KOPT-K1 (cell line): ENCODE measurements at regions not wholly inside any gene's neighbourhood (a gene's known extent, or its start where the extent isn't known, plus 50 kb on each side); places are given as distances from the start of the nearest gene placed in this dataset.
A peak's percentile ranks its signal among the peaks of the same experiment; 100 is the strongest.

Experiments used
- H3K27ac ChIP-seq: fragments of 200-600 bp; sonication (generic); 2 replicates; pipeline ENCODE4 v1.5.1; 2016; ENCODE audit warnings: antibody characterized with exemption, mild to moderate bottlenecking, low read depth, low read length; ENCODE audit not compliant: poor library complexity, severe bottlenecking
- H3K36me3 ChIP-seq: fragments of 200-600 bp; sonication (generic); 2 replicates; pipeline ENCODE4 v1.5.1; 2017; ENCODE audit warnings: antibody characterized with exemption, mild to moderate bottlenecking, low read length, moderate library complexity; ENCODE audit not compliant: insufficient read depth
- H3K9me3 ChIP-seq: fragments of 200-600 bp; sonication (generic); 2 replicates; pipeline ENCODE4 v1.5.1; 2017; ENCODE audit warnings: antibody characterized with exemption, low read length, mild to moderate bottlenecking; ENCODE audit not compliant: insufficient read depth, poor library complexity, severe bottlenecking

DNA sequence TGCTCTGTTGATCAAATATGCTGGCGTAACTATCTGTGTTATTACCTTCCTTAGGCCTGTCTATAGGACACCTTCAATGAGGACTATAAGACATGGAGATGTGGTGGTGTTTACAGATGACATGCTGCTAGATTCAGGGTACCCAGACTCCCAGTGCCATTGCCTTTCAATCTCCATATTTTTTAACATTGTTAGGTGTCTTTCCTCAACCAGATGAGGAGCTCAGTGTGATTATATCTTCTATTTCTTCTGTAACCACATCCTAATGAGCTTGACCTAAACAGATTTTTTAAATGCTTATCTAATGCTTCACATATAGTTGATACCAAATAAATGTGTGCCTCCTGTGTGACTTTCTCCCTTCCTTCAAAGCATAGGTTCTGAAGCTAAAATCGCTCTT lies 730.1 kb upstream of the NR2F2 start:
- no peaks in the 10 kb centered on the region for H3K36me3 ChIP-seq
- H3K9me3 ChIP-seq = no peaks in the 10 kb centered on the region
- no peak overlapping the region for H3K27ac ChIP-seq

DNA sequence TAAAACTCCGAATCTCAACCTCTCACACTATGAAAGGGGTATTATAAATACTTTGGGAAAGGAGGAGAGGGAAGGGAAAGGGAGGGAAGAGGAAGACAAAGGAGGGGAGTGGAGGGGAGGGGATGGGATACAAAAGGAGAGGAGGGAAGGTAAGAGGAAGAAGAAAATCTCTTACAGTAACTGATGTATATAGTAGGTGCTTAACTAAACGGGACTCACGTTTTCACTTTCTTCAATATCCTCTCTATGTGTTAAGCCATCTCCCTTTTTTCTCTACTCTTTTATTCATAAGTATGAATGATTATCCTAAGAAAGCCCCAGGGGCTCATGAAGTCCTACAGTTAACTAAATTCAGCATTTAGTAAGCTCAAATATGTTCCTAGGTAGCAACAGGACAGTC lies 729.6 kb upstream of the NR2F2 start:
- Histone ChIP-seq H3K9me3 (no peaks in the 10 kb centered on the region), H3K36me3 (no peaks in the 10 kb centered on the region), H3K27ac (no peak overlapping the region)

DNA sequence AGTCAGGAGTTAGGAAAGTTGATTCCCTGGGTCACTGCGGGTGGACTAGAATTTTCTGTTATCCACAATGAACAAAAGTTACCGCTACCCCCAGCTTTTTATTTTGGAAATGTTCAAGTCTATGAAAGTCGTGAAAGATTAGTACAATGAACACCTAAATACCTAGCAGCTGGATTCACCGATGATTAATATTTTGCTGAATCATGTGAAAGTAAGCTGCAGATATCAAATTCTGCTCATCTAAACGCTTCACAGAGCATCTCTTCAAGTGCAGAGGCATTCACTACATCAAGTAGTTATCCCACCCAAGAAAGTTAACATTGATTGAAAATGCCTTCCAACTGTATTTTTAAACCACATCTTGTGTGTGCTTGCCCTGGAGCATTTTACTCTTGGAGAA lies 729.0 kb upstream of the NR2F2 start:
- Histone ChIP-seq H3K36me3 (no peaks in the 10 kb centered on the region), H3K27ac (no peak overlapping the region), H3K9me3 (no peaks in the 10 kb centered on the region)

DNA sequence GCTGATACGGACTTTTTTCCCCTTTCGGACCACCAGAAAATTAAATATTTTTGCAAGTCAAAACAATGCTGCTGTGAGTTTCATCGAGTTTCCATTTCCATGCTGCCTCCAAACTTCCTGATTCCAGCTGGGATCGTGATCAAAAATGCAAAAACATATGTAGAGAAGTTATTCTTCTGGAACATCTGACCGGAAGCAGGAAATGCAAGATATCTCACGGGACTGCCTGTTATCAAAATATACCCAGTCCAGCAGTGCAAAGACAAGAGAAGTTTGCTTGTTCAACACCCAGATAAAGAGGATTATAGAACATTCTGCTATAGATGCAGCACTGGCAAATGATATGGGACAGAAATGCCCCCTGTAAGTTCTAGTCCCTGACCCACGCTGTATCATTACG lies 726.7 kb upstream of the NR2F2 start:
- Histone ChIP-seq H3K9me3 (no peaks in the 10 kb centered on the region), H3K27ac (no peak overlapping the region), H3K36me3 (no peaks in the 10 kb centered on the region)

DNA sequence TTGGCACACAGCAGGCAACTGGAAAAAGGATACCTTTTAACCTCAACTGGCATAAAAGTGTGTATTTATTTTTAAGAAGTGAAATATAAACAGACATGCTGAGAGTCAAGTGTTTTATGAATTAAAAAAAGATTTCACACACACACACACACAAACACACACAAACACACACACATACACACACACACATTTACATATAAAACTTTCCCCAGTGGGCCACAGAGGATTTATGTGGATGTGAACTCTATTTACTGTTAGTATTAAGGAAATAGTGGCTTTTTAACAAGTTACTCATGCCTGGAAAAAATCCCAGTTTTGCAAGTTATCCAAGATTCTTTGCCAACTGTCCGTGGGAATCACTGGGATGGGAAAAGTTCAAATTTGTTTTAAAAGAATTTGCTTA lies 725.9 kb upstream of the NR2F2 start:
- H3K36me3 ChIP-seq = no peaks in the 10 kb centered on the region
- no peak overlapping the region for H3K27ac ChIP-seq
- no peaks in the 10 kb centered on the region for H3K9me3 ChIP-seq

DNA sequence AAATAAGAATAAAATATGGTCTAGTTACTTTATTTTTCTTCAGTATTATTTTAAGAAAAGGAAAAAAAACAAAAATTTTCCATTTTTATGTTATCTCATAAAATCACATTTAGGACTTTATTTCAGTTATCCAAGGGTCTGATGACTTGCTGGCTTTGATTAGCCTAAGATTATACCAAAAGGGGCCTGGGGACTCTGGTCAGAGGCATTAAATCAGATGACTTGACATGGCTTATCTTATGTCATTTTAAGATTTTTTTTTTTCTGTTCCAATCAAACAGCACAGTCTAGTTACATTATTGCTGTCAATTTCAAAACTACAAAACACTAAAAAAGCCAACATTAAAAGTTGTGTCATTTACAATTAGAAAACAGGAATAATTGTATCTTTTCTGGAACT lies 725.4 kb upstream of the NR2F2 start:
- no peaks in the 10 kb centered on the region for H3K9me3 ChIP-seq
- H3K27ac ChIP-seq = no peak overlapping the region
- no peaks in the 10 kb centered on the region for H3K36me3 ChIP-seq

DNA sequence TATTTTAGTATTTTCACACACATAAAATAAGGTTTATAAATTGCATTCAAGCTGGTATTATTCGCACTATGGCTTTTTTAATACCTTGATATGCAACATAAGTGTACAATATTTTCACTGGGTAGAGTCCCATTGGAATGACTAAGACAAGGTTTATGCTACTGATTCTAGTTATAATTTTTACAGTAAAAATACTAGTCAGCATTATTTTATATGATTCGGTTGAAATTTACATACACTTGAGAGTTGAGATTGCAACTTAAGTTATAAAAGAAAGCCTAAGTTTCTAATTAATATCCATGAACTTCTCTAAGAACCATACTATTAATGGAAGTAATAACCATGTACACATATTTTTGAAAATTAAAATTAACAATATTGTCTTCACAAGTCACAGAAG lies 723.9 kb upstream of the NR2F2 start:
- Histone ChIP-seq H3K9me3 (no peaks in the 10 kb centered on the region), H3K36me3 (no peaks in the 10 kb centered on the region), H3K27ac (no peak overlapping the region)

DNA sequence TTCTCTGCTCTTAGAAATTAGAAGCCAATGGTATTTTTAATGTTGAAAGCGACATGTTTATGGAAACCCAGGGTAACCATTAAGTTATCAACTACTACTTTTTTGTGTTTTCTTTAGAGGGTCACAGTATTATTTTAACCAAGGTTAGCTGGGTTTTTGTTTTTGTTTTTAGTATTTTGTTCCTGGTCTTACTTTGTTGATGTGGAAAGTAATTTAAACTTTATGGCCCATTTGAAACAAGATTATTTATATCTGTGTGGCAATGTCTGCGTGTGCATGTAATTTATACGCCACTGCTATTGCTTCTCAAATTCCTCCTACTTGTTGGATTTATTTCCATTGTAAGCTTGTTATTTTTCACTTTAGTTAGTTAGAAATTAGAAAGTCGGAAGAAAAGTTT lies 722.1 kb upstream of the NR2F2 start:
- no peak overlapping the region for H3K27ac ChIP-seq

DNA sequence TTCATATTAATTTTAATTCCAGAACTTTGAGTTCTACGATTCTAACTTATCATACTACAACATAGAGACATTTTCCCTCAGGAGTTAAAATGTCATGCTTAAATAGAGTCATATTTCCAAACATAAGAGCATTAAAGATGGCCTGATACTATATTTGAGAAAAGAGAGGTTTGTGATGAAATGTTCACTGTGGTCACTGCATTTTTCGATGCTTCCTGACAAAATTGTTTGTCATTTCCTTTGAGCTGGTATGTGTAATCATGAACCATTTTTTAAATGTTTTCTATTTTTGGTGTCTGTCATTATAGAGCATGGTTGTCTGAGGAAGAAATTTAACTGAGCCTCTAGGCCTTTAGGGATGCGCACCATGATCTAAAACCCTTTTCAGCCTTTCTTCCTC lies 721.4 kb upstream of the NR2F2 start:
- Histone ChIP-seq H3K36me3 (no peaks in the 10 kb centered on the region), H3K9me3 (no peaks in the 10 kb centered on the region), H3K27ac (no peak overlapping the region)

More for the DNA sequence above, 722.1 kb upstream of the NR2F2 start:
- Histone ChIP-seq H3K36me3 (no peaks in the 10 kb centered on the region), H3K9me3 (no peaks in the 10 kb centered on the region)

DNA sequence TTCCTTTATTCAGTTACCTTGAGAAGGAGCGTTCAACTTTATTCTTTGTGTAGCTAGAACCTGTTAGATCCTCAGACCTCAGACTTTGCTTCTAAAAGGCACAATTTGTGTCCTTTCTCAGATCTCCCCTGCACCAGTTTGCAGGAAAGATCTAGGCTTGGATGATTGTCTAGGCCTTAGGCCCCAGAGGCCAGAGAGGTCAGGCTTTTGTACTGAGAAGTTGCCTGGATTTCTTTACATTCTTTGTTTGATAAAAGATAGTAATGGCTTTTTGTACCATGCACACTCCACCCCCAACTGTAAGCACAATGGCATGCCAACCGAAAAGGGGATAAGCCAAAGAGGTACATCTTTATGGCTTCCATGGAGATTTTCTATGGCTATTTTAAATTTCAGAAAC lies 719.6 kb upstream of the NR2F2 start:
- Histone ChIP-seq H3K9me3 (no peaks in the 10 kb centered on the region), H3K27ac (no peak overlapping the region), H3K36me3 (no peaks in the 10 kb centered on the region)

DNA sequence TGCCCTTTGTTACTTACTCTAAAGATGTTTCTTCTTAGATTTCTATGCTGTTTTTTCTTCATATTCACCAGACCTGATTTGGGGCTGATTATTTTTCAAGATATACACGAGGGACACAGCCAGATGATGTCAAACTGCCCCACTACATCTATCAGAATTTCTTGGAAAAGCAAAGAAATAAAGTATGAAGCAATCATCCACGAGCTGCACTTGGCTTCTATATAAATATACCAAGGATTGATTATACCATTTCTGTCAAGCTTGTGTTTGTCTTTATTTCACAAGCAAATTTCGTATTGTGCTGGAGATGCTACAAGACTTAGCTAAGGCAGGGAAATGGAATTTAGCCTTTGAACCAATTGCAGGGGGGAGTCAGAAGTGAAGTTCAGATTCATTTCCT lies 715.1 kb upstream of the NR2F2 start:
- no peak overlapping the region for H3K27ac ChIP-seq
- H3K9me3 ChIP-seq = no peaks in the 10 kb centered on the region
- H3K36me3 ChIP-seq = no peaks in the 10 kb centered on the region

DNA sequence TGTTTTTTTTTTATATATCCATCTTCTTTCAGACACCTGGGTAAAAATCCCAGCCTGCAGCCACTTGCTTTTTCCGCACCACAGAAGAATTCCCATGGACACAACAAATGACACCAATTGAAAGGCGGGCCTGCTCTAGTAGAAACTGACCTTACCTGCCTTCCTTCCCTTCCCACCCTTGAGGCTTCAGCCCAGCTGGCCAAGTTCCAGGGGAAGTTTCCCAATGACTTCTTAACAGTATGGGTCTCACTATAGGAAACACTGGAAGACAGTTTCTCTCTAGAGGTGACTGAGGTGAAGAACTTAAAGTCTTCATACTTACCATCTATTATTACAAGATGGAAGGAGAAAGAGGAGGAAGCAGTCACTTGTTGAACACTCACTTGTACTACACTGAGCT lies 714.2 kb upstream of the NR2F2 start:
- no peak overlapping the region for H3K27ac ChIP-seq
- H3K9me3 ChIP-seq = no peaks in the 10 kb centered on the region
- H3K36me3 ChIP-seq = no peaks in the 10 kb centered on the region

DNA sequence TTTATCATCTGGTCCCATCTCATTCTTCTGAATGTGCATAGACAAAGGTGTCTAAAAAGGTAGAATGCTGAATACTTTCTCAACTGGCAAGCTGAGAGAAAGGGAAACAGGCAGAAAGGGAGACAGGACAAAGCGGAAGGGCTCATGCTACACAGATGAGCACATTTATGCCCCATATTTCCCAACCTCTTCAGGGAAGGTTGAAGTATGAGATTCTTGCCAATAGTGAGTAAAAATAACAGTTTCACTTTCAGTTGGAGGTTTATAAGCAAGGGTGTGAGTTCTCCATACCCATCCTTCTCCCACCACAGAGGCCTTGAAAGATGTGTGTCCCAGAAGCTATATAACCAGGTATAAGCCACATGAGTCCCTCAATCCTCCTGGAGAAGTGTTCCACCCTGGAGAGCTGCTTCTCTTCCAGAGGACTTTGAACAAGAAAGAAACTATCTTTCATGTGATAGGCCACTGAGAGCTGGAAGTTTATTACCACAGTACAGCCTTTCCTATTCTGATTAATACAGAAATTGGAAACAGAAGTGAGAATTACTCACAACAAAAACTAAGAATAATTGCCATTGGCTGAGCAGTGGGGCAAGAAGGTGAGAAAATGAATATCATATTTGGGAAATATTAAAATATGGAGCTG lies 709.4 kb upstream of the NR2F2 start:
- Histone ChIP-seq H3K27ac (peak overlapping the region; percentile 44), H3K36me3 (no peaks in the 10 kb centered on the region), H3K9me3 (no peaks in the 10 kb centered on the region)

DNA sequence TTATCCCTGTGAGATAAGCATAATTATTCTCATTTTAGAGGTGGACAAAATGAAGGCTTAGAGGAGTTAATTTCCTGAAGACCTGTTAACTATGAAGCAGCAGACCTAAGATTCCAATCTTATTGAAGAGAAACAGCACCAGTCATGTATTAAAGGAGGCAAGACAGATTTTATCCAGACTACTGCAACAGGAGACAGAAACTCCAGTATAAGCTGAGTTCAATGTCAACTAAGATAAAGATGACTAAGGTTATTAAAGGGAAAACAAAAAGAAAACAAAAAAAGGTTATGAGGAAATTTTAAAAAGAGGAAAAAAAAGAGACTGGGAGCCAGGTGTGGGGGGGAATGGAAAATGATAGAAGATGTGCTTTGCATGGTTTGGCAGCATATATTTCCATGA lies 707.7 kb upstream of the NR2F2 start:
- H3K9me3 ChIP-seq = no peaks in the 10 kb centered on the region
- H3K27ac ChIP-seq = no peak overlapping the region

DNA sequence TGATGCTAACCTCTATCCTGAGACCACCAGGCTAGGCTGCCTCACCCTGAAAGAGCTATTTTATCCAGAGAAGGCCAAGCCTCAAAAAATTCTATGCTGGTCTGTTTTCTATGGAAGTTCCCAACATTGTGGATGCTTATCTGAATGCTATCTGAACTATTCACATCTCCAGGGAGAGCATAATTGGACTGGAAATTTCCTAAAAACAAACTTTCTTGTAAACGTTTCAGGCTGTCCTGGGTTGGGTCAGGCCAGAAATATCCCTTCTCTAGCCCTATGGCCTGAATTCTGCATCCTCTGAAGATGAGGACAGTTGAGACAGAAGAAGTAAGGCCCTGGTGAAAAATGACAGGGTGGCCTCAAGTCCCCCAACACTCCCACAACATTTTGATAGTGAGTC lies 706.4 kb upstream of the NR2F2 start:
- no peaks in the 10 kb centered on the region for H3K36me3 ChIP-seq
- no peaks in the 10 kb centered on the region for H3K9me3 ChIP-seq
- H3K27ac ChIP-seq = no peak overlapping the region

More for the DNA sequence above, 707.7 kb upstream of the NR2F2 start:
- no peaks in the 10 kb centered on the region for H3K36me3 ChIP-seq

DNA sequence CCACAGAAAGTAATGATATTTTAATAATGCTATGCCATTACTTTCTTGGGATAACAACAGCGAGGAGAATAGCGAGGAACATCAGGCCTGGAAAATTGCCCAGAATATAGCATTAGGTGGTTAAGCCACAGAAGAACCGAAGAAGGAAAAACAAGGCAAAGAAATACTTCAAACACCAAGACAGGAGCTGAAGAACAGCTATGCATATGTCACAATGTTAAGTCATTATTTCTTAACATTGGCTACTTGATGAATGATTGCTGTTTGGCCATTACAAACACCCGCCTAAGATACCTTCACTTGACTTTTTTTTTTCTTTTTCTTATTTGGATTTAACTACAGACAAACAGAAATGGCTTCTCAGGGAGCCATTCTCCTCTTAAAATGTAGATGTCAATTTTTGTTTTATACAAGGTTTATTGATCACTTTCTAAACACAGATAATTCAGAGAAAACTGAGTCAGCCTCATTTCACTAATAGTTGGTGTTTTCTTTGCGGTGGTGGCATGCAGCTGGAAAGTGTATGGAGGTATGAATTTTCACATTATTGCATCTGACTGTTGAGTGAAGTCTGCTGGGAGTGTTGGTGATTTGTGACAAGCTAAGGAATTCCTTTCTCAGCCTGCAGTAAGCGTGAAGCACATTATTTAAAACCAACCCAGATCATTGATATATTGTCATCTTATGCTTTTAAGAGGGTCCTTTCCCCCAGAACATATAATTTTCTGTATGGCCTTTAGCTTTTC lies 705.7 kb upstream of the NR2F2 start:
- H3K27ac ChIP-seq = no peak overlapping the region
- no peaks in the 10 kb centered on the region for H3K9me3 ChIP-seq
- no peaks in the 10 kb centered on the region for H3K36me3 ChIP-seq
